ENCODE measurements at regions not wholly inside any gene's neighbourhood (a gene's known extent, or its start where the extent isn't known, plus 50 kb on each side); places are given as distances from the start of the nearest gene placed in this dataset.

GRCh38 chr12:125983784-125984500 is 918.7 kb downstream of the AACS start:
- H3K36me3 ChIP-seq, result no peaks in the 10 kb centered on the region
- TF ChIP-seq POLR2A (IDR thresholded peaks at IDR 0.05), result no peak
- TF ChIP-seq, protein P1, sequence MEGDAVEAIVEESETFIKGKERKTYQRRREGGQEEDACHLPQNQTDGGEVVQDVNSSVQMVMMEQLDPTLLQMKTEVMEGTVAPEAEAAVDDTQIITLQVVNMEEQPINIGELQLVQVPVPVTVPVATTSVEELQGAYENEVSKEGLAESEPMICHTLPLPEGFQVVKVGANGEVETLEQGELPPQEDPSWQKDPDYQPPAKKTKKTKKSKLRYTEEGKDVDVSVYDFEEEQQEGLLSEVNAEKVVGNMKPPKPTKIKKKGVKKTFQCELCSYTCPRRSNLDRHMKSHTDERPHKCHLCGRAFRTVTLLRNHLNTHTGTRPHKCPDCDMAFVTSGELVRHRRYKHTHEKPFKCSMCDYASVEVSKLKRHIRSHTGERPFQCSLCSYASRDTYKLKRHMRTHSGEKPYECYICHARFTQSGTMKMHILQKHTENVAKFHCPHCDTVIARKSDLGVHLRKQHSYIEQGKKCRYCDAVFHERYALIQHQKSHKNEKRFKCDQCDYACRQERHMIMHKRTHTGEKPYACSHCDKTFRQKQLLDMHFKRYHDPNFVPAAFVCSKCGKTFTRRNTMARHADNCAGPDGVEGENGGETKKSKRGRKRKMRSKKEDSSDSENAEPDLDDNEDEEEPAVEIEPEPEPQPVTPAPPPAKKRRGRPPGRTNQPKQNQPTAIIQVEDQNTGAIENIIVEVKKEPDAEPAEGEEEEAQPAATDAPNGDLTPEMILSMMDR (IDR thresholded peaks at IDR 0.05), result no peak
- H3K27ac ChIP-seq, result peak overlapping the region; percentile 65 to 90 (median 84)
- H3K9me3 ChIP-seq, result no peaks in the 10 kb centered on the region
- peak overlapping the region; percentile 33 to 71 (median 62) for H3K4me3 ChIP-seq
- intact Hi-C loops (cut with DNase I), result no loop called here
- peaks cover 0 to 17% (median 0%) of the 10 kb centered on the region in 4 donors for H3K27me3 ChIP-seq
- 2 to 3% methylated on average over 5 to 10 of the region's 14 CpGs for WGBS, 2 donors
- H3K4me1 ChIP-seq, result peaks cover 7 to 47% (median 7%) of the 10 kb centered on the region in 3 donors
- DNase-seq, result no peak

DNA sequence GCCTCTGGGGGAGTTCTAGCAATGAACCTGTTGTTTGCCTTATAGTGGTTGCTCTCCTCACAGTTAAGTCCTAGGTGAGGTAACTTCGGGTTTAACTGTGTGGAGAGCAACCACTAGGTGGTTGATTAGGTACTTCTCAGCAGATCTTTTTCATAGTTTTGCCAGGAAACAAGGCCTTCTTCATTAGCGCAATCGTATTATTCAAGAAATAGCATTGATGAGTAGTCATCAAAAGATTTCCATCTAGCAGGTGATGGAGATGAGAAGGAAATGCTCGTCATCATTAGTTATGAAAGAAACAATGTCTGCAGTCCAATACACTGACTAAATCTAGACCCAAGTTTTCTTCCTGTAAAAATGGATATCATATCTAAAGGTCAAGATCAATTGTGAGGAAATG is 923.3 kb downstream of the AACS start:
- no peak for DNase-seq
- intact Hi-C loops (cut with DNase I), result no loop called here
- no peak for TF ChIP-seq POLR2A (IDR thresholded peaks at IDR 0.05)
- TF ChIP-seq, protein P1 (IDR thresholded peaks at IDR 0.05), result no peak

GRCh38 chr12:125989696-125990095 is 924.5 kb downstream of the AACS start:
- 66 to 88% methylated on average over 2 of the region's 2 CpGs for WGBS, 2 donors
- DNase-seq, result no peak
- Histone ChIP-seq H3K4me3 (no peak overlapping the region), H3K27me3 (no peaks in the 10 kb centered on the region), H3K4me1 (peaks cover 0 to 2% (median 0%) of the 10 kb centered on the region in 3 donors), H3K27ac (no peak overlapping the region), H3K9me3 (no peaks in the 10 kb centered on the region), H3K36me3 (no peaks in the 10 kb centered on the region)
- intact Hi-C loops (cut with DNase I), result no loop called here
- TF ChIP-seq, protein P1 (IDR thresholded peaks at IDR 0.05), result no peak
- no peak for TF ChIP-seq POLR2A (IDR thresholded peaks at IDR 0.05)

More for the DNA sequence above, 923.3 kb downstream of the AACS start:
- Histone ChIP-seq H3K9me3 (no peaks in the 10 kb centered on the region), H3K36me3 (no peaks in the 10 kb centered on the region), H3K27me3 (peaks cover 0 to 9% (median 0%) of the 10 kb centered on the region in 4 donors), H3K4me3 (no peak overlapping the region), H3K27ac (no peak overlapping the region), H3K4me1 (peaks cover 0 to 14% (median 6%) of the 10 kb centered on the region in 3 donors)
- WGBS, 2 donors, result 87 to 93% methylated on average over 4 of the region's 4 CpGs

- Histone ChIP-seq H3K4me1 (no peaks in the 10 kb centered on the region), H3K9me3 (no peaks in the 10 kb centered on the region), H3K36me3 (no peaks in the 10 kb centered on the region), H3K27me3 (no peaks in the 10 kb centered on the region), H3K4me3 (no peak overlapping the region), H3K27ac (no peak overlapping the region)
- TF ChIP-seq POLR2A (IDR thresholded peaks at IDR 0.05), result no peak
- TF ChIP-seq, protein P1 (IDR thresholded peaks at IDR 0.05), result no peak
- intact Hi-C loops (cut with DNase I), result no loop called here
- 56 to 57% methylated on average over 4 of the region's 4 CpGs for WGBS, 2 donors
- DNase-seq, result no peak
These were observed 931.2 kb downstream of the AACS start for GRCh38 chr12:125996443-125996842.

GRCh38 chr12:125999628-126000027 is 934.4 kb downstream of the AACS start:
- Histone ChIP-seq H3K4me1 (no peaks in the 10 kb centered on the region), H3K4me3 (no peak overlapping the region), H3K9me3 (peaks cover 0 to 14% (median 6%) of the 10 kb centered on the region in 3 donors), H3K27me3 (no peaks in the 10 kb centered on the region), H3K27ac (no peak overlapping the region), H3K36me3 (no peaks in the 10 kb centered on the region)
- intact Hi-C loops (cut with DNase I), result no loop called here
- DNase-seq, result no peak
- TF ChIP-seq, protein P1 (IDR thresholded peaks at IDR 0.05), result no peak
- no peak for TF ChIP-seq POLR2A (IDR thresholded peaks at IDR 0.05)
- 71 to 80% methylated on average over 7 of the region's 7 CpGs for WGBS, 2 donors
